ENCODE measurements at regions not wholly inside any gene's neighbourhood (a gene's known extent, or its start where the extent isn't known, plus 50 kb on each side); places are given as distances from the start of the nearest gene placed in this dataset.

- ATAC-seq (no peak), DNase-seq (no peak)
- H3K36me3 ChIP-seq (ENCODE audit: low read depth): no peaks in the 10 kb centered on the region
- TF ChIP-seq, protein P1, sequence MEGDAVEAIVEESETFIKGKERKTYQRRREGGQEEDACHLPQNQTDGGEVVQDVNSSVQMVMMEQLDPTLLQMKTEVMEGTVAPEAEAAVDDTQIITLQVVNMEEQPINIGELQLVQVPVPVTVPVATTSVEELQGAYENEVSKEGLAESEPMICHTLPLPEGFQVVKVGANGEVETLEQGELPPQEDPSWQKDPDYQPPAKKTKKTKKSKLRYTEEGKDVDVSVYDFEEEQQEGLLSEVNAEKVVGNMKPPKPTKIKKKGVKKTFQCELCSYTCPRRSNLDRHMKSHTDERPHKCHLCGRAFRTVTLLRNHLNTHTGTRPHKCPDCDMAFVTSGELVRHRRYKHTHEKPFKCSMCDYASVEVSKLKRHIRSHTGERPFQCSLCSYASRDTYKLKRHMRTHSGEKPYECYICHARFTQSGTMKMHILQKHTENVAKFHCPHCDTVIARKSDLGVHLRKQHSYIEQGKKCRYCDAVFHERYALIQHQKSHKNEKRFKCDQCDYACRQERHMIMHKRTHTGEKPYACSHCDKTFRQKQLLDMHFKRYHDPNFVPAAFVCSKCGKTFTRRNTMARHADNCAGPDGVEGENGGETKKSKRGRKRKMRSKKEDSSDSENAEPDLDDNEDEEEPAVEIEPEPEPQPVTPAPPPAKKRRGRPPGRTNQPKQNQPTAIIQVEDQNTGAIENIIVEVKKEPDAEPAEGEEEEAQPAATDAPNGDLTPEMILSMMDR (IDR thresholded peaks at IDR 0.05): no peak
- no peak overlapping the region for H3K4me3 ChIP-seq
- no peaks in the 10 kb centered on the region for H3K9me3 ChIP-seq
- H3K4me1 ChIP-seq (ENCODE audit: low read depth): no peaks in the 10 kb centered on the region
- intact Hi-C loops (cut with DNase I, micrococcal nuclease): no loop called here
Observed at GRCh38 chr3:104787306-104787705, 579.4 kb upstream of the ALCAM start.

GRCh38 chr3:104788807-104789206, 577.9 kb upstream of the ALCAM start:
- DNase-seq: no peak
- Histone ChIP-seq H3K4me3 (no peak overlapping the region), H3K36me3 (ENCODE audit: low read depth) (no peaks in the 10 kb centered on the region), H3K9me3 (no peaks in the 10 kb centered on the region), H3K4me1 (ENCODE audit: low read depth) (no peaks in the 10 kb centered on the region)
- intact Hi-C loops (cut with DNase I, micrococcal nuclease): no loop called here
- TF ChIP-seq, protein P1 (IDR thresholded peaks at IDR 0.05): no peak
- no peak for ATAC-seq

DNA sequence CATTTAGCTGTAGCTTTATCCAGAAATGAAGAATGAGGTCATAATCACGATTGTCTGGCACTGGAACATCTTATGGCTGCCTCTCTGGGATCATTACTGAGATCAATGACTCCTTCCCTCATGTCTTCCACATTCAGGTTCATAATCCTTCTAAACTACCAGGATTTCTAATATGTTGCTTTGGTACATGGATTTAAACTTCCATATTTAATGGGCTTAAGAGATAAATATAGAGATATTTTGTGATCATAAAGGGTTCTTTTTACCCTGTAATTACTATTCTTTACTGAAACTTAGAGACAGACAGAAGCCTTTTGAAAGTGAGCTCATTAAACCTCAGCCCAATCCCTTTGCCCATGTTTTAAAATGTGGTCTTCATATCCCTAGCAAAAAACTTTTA, 575.4 kb upstream of the ALCAM start:
- H3K4me1 ChIP-seq (ENCODE audit: low read depth): no peaks in the 10 kb centered on the region
- H3K9me3 ChIP-seq: no peaks in the 10 kb centered on the region
- TF ChIP-seq, protein P1 (IDR thresholded peaks at IDR 0.05): no peak
- intact Hi-C loops (cut with DNase I, micrococcal nuclease): no loop called here
- DNase-seq (no peak), ATAC-seq (no peak)
- H3K36me3 ChIP-seq (ENCODE audit: low read depth): no peaks in the 10 kb centered on the region
- H3K4me3 ChIP-seq: no peak overlapping the region

DNA sequence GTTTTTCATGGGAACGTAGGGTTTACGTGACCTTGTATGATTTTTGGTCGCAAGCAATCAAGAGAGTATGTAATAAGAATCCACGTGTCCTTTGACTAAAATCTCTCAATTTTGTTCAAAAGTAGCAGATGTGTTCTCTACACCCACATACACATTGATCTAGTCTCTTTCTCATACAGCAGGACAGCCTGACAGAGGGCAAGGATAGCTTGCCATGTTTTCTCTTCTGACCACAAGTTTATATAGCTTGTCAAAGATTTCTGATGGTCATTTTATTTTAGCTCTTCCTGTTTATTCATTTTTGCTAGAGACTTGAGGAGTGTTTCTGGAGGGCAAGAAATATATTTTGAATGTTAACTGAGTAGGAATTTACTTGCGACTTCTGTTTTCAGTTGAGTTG, 570.2 kb upstream of the ALCAM start:
- DNase-seq: no peak
- Histone ChIP-seq H3K36me3 (ENCODE audit: low read depth) (no peaks in the 10 kb centered on the region), H3K4me1 (ENCODE audit: low read depth) (no peaks in the 10 kb centered on the region), H3K9me3 (no peaks in the 10 kb centered on the region), H3K4me3 (no peak overlapping the region)
- TF ChIP-seq, protein P1 (IDR thresholded peaks at IDR 0.05): no peak
- intact Hi-C loops (cut with DNase I, micrococcal nuclease): no loop called here
- no peak for ATAC-seq

DNA sequence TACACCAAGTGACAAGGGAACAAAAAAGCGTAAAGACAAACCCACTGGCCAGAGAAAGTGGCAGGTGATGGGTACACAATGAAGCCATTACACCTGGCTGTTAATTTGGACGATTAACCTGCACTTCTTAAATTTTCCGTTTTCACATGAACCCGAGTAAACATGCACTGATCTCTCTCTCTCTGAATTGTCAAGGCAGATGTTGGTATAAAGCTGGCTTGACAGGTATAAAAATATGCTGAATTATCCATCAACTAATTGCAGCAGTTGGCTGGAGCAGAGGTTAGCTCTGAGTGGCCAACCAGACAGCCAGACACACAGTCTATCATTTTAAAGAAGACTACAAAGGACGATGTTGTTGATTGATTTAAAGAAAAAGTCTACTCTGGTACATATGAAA, 561.7 kb upstream of the ALCAM start:
- Histone ChIP-seq H3K4me1 (ENCODE audit: low read depth) (no peaks in the 10 kb centered on the region), H3K9me3 (no peaks in the 10 kb centered on the region), H3K36me3 (ENCODE audit: low read depth) (no peaks in the 10 kb centered on the region), H3K4me3 (no peak overlapping the region)
- TF ChIP-seq, protein P1 (IDR thresholded peaks at IDR 0.05): no peak
- intact Hi-C loops (cut with DNase I, micrococcal nuclease): no loop called here
- ATAC-seq (no peak), DNase-seq (no peak)

DNA sequence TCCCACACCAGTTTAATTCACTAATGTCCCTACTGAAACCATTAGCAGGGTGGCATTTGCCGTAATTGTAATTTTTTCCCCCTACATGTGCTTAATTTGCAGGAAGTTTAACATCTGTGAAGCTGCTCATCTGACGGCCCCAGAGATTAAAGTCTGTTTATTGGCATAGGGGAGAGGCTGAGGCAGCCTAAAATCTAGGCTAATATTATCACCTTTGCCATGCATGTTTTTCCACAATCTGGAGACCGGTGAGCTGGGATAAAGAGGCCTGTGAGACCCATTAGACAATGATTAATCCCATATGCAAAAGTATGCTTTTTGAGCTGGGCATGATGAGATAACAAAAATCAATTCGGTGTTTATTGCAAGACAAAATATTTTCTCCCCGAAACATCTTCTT, 561.2 kb upstream of the ALCAM start:
- Histone ChIP-seq H3K4me1 (ENCODE audit: low read depth) (no peaks in the 10 kb centered on the region), H3K36me3 (ENCODE audit: low read depth) (no peaks in the 10 kb centered on the region), H3K4me3 (no peak overlapping the region), H3K9me3 (no peaks in the 10 kb centered on the region)
- intact Hi-C loops (cut with DNase I, micrococcal nuclease): no loop called here
- TF ChIP-seq, protein P1 (IDR thresholded peaks at IDR 0.05): no peak
- ATAC-seq (no peak), DNase-seq (no peak)
